ENCODE measurements at regions not wholly inside any gene's neighbourhood (a gene's known extent, or its start where the extent isn't known, plus 50 kb on each side); places are given as distances from the start of the nearest gene placed in this dataset.

GRCh38 chr9:82912645-82913044 is 150.3 kb downstream of the RASEF start:
- TF ChIP-seq POLR2A (IDR thresholded peaks at IDR 0.05; ENCODE audit: low read depth, low read length) (no peak), TAF1 (IDR thresholded peaks at IDR 0.05; ENCODE audit: low read depth, low read length) (no peak), POLR2AphosphoS5 (IDR thresholded peaks at IDR 0.05; ENCODE audit: low read depth, low read length) (no peak), SPI1 (IDR thresholded peaks at IDR 0.05; ENCODE audit: low read depth, low read length) (no peak), POU2F2 (IDR thresholded peaks at IDR 0.05; ENCODE audit: low read depth, low read length) (no peak), PAX5 (IDR thresholded peaks at IDR 0.05; ENCODE audit: insufficient read depth, low read length, severe bottlenecking) (no peak)

Data from GM12891 (cell line).